ENCODE measurements at regions not wholly inside any gene's neighbourhood (a gene's known extent, or its start where the extent isn't known, plus 50 kb on each side); places are given as distances from the start of the nearest gene placed in this dataset.
"Not testable (repeated sequence)": the region's sequence is repeated elsewhere in the genome, so short reads cannot be mapped to it uniquely, and the experiment has no call there.

DNA sequence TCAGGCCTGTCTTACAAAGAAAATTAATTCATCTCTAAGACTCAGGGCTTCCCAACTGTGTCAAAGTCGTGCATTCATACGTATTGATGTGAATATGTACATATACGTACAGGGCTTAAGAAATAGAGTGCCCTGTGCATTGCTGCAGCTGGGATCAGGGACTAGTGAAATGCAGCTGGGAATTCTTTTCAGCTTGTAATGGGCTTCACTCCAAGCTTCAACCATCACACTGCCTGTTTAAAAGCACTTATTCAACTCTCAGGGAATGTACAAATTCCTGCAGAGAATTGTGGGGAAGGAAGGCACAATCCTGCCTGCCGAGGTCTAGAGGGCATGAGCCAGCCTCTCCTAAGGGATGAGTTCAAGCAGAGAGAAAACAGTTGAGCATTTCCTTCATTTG is 59.6 kb upstream of the MAN2A1 start:
- no peak for DNase-seq (ENCODE audit: insufficient read length, low spot score)
- no peak for FAIRE-seq

GRCh38 chr5:109628591-109628990 is 61.1 kb upstream of the MAN2A1 start:
- no peak for FAIRE-seq
- DNase-seq (ENCODE audit: insufficient read length, low spot score), result no peak

DNA sequence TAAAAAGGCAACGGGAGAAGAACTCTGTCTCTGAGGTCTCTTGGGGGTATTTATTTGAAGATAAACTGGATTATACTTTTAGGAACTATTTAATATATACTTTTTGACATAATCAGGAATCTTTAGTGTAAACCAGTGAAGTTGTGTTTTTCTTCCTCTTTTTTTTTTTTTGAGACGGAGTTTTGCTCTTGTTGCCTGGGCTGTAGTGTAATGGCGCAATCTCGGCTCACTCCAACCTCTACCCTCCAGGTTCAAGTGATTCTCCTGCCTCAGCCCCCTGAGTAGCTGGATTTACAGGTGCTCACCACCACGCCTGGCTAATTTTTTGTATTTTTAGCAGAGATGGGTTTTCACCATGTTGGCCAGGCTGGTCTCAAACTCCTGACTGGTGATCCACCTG is 68.5 kb upstream of the MAN2A1 start:
- DNase-seq (ENCODE audit: insufficient read length, low spot score); FAIRE-seq: not testable (repeated sequence)

DNA sequence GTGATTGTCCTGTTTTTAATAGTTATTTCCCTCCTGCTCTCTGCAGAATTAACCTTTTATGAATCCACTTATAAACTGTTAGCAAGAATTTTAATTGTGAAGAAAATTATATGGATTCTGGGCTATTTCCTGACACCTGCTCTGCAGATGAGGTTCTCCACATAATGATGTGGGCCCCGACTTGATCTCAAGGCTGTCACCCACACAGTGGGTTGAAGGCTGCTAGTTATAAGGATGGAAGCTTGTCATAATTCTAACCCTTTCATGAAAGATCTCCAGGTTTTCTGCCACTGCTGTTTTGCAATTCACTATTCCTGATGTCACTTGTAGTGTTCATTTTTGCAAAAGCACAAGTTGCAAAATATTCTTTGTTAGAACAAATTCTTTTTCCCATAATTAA is 69.1 kb upstream of the MAN2A1 start:
- DNase-seq (ENCODE audit: insufficient read length, low spot score) (no peak), FAIRE-seq (no peak)

- DNase-seq (ENCODE audit: insufficient read length, low spot score) (no peak), FAIRE-seq (no peak)
Observed at GRCh38 chr5:109619606-109620005, 70.1 kb upstream of the MAN2A1 start.

DNA sequence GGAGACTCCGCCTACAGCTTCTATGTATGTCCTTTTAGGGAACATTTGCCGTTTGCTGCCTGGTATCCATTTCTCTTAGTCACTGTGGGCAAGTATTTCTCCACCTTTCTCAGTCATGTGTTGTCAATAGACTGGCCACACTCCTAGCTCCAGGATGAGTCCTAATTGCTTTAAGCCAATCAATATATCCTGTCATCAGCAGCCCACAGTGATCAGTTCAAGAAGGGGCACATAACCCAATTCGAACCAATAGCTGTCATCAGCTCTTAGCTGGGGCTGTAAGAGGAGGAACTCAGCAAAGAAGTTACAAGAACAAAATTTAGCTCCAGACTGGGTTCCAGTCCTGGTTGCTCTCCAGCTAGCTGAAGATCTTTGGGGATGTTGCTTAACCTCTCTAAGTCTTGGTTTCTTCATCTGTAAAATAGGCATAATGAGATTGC is 70.7 kb upstream of the MAN2A1 start:
- FAIRE-seq, result no peak
- no peak for DNase-seq (ENCODE audit: insufficient read length, low spot score)

- FAIRE-seq (no peak), DNase-seq (ENCODE audit: insufficient read length, low spot score) (no peak)
Observed at GRCh38 chr5:109614981-109615380, 74.7 kb upstream of the MAN2A1 start.

DNA sequence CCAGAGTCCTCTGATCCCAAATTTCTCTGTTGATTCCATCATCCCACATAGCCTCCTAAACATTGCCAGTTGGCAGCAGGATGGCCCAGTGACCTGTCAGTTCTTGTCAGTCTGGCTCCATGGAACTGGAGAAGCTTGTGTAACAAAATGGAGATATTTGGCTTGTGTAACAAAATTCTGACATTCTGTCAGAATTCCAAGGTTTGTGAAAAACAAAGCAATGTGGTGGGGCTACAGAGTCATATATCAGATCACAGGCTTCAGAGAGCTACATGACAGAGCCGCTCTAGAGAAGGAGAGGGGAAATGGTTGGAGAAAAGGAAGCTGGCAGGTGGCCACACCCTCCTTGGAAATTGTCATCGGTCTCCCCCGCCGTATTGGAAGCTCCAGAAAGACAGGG is 75.4 kb upstream of the MAN2A1 start:
- FAIRE-seq (no peak), DNase-seq (ENCODE audit: insufficient read length, low spot score) (no peak)

GRCh38 chr5:109612278-109612905 is 77.3 kb upstream of the MAN2A1 start:
- FAIRE-seq, result no peak
- no peak for DNase-seq (ENCODE audit: insufficient read length, low spot score)

GRCh38 chr5:109611505-109611904 is 78.2 kb upstream of the MAN2A1 start:
- DNase-seq (ENCODE audit: insufficient read length, low spot score), result no peak
- FAIRE-seq, result no peak

GRCh38 chr5:109611061-109611460 is 78.7 kb upstream of the MAN2A1 start:
- FAIRE-seq (no peak), DNase-seq (ENCODE audit: insufficient read length, low spot score) (no peak)

- no peak for FAIRE-seq
Observed at GRCh38 chr5:109610581-109610980, 79.1 kb upstream of the MAN2A1 start.

GRCh38 chr5:109605207-109605730 is 84.5 kb upstream of the MAN2A1 start:
- DNase-seq (ENCODE audit: insufficient read length, low spot score), result no peak
- FAIRE-seq, result no peak

More at GRCh38 chr5:109610581-109610980, 79.1 kb upstream of the MAN2A1 start:
- no peak for DNase-seq (ENCODE audit: insufficient read length, low spot score)

- no peak for FAIRE-seq
- DNase-seq (ENCODE audit: insufficient read length, low spot score), result no peak
Observed at GRCh38 chr5:109604758-109605157, 85.0 kb upstream of the MAN2A1 start.

GRCh38 chr5:109601736-109602135 is 88.0 kb upstream of the MAN2A1 start:
- FAIRE-seq, result no peak

DNA sequence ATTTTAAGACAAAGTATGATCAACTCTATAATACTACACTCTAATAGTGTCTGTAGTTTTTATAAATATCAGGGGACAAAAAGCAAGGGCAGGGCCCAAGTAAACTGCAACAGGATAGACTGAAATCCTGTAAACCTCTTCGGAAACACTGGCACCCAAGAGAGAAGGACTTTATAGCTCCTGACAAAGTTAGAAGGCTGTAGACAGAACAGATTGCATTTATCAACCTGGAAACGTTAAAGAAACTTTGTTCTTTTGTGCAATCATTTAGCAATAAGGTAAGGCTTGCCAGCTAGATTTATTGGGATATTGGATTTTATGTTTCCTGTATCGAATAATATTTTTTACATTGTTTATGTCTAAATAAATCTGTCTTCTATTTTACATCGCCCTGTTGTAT is 91.8 kb upstream of the MAN2A1 start:
- DNase-seq (ENCODE audit: insufficient read length, low spot score) (no peak), FAIRE-seq (no peak)

More at GRCh38 chr5:109601736-109602135, 88.0 kb upstream of the MAN2A1 start:
- DNase-seq (ENCODE audit: insufficient read length, low spot score), result no peak

- FAIRE-seq (no peak), DNase-seq (ENCODE audit: insufficient read length, low spot score) (no peak)
Observed at GRCh38 chr5:109594217-109594616, 95.5 kb upstream of the MAN2A1 start.

DNA sequence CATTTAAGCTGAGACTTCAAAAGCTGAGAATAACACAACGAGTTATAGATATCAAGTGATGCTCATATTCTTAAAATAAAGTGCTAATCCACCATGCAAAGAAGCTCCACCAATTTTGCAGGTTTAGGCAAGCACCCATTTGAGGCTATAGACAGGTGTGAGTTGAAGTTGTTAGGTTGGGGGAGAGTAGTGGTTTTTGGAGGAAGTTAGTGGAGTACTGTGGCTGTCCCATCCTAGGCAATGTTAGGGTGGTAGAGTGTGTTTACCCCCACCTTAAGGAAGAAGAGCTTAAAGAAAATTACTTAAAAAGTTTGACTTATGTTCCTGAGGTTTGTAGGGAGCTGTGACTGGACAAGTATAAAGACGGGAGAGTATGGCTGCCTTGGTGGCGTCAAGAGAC is 98.9 kb upstream of the MAN2A1 start:
- FAIRE-seq, result no peak

DNA sequence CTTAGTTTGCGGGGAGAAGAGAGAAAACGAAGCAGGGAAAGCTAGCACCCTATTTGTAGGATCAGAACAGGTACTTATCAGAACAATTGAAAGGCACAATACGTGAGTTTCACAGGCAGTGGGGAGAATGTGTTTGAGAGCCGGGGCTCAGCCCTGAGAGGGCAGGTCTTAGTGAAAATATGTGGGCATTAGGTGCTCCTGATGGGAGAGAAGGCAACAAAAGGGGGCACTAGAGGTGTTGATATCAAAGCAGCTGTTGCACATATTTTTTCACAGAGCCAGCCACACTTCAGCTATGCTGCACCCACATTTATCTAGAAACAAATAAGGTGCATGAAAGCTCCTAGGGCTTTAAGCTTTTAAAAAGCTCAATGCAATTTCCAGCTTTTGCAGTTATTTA is 99.7 kb upstream of the MAN2A1 start:
- DNase-seq (ENCODE audit: insufficient read length, low spot score) (no peak), FAIRE-seq (no peak)

More for the DNA sequence above, 98.9 kb upstream of the MAN2A1 start:
- DNase-seq (ENCODE audit: insufficient read length, low spot score), result no peak

GRCh38 chr5:109589239-109589638 is 100.5 kb upstream of the MAN2A1 start:
- FAIRE-seq (no peak), DNase-seq (ENCODE audit: insufficient read length, low spot score) (no peak)

DNA sequence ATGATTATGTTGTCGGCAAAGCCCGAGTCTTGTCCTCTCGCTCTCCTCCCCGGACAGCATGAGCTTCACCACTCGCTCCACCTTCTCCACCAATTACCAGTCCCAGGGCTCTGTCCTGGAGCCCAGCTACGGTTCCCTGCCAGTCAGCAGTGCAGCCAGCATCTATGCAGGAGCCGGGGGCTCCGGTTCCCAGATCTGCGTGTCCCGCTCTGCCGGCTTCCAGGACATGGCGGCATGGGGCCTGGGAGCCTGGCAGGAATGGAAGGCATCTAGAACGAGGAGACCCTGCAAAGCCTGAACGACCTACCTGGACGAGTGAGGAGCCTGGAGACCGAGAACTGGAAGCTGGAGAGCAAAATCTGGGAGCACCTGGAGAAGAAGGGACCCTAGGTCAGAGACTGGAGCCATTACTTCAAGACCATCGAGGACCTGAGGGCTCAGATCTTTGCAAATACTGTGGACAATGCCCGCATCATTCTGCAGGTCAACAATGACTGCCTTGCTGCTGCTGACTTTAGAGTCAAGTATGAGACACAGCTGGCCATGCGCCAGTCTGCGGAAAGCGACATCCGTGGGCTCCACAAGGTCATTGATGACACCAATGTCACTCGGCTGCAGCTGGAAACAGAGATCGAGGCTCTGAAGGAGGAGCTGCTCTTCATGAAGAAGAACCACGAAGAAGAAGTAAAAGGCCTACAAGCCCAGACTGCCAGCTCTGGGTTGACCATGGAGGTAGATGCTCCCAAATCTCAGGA is 101.3 kb upstream of the MAN2A1 start:
- FAIRE-seq (no peak), DNase-seq (ENCODE audit: insufficient read length, low spot score) (no peak)

DNA sequence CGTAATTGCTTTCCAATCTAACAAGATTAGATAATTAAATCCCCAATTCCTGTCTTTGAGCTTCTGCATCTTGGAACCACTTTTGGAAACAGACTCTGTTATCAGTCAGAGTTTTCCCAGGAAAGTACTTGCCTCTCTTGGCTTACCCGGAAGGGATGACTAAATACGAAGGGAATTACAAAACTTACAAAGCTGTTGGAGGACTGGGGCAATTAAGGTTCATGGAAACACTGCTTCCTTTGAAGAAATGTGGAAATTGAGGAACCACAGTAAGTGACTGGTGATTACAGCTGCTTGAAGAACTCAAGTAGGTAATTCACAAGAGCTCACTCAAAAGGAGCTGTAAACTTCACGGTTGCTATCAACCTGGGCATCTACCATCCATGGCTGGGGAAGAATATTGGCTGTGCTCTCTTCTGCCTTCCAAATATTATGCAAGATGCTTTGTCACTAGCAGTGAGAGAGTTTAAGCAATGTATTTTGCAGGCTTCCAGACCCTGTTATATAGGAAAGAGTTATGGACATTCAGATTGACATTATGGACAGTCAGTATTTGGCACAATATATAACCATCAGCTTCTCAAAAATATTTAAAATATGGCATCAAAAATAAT is 104.6 kb upstream of the MAN2A1 start:
- FAIRE-seq (no peak), DNase-seq (ENCODE audit: insufficient read length, low spot score) (no peak)

Measured in GM19239 (cell line).